Mesenchymal stem cell (in vitro differentiated cells and primary cell): ENCODE measurements at regions not wholly inside any gene's neighbourhood (a gene's known extent, or its start where the extent isn't known, plus 50 kb on each side); places are given as distances from the start of the nearest gene placed in this dataset.
A peak's percentile ranks its signal among the peaks of the same experiment; 100 is the strongest.

Experiments
- DNase-seq: peaks from one replicate; pipeline ENCODE4 v3.0.0-alpha.2; 2013
- H2AFZ ChIP-seq: one replicate; pipeline ENCODE4 v1.6.1; 2013; ENCODE audit warnings: low read depth, mild to moderate bottlenecking, control low read depth, inconsistent platforms, low read length, moderate library complexity
- H2AK5ac ChIP-seq: 2 replicates; pipeline ENCODE4 v1.6.1; 2013; ENCODE audit warnings: low read length, moderate library complexity, mild to moderate bottlenecking, inconsistent platforms; ENCODE audit not compliant: severe bottlenecking
- H2BK120ac ChIP-seq: one replicate; pipeline ENCODE4 v1.6.1; 2013; ENCODE audit warnings: low read depth, mild to moderate bottlenecking, inconsistent platforms, low read length, moderate library complexity
- H2BK12ac ChIP-seq, 2 experiments: one replicate each; pipeline ENCODE4 v1.6.1; 2013; ENCODE audit warnings: inconsistent platforms in 2 of 2, low read length in 2 of 2, mild to moderate bottlenecking in 2 of 2, moderate library complexity in 2 of 2, control low read depth in 1 of 2
- H2BK15ac ChIP-seq: one replicate; pipeline ENCODE4 v1.6.1; 2013; ENCODE audit warnings: mild to moderate bottlenecking, low read depth, inconsistent platforms; ENCODE audit not compliant: poor library complexity, severe bottlenecking
- H2BK5ac ChIP-seq: 2 replicates; pipeline ENCODE4 v1.6.1; 2013; ENCODE audit warnings: low read depth, mild to moderate bottlenecking, low read length, control low read depth, inconsistent platforms; ENCODE audit not compliant: poor library complexity, severe bottlenecking
- H3K14ac ChIP-seq, 2 experiments: one replicate each; pipeline ENCODE4 v1.6.1; 2013; ENCODE audit warnings: inconsistent platforms in 2 of 2, low read length in 2 of 2, control low read depth in 1 of 2, mild to moderate bottlenecking in 1 of 2, moderate library complexity in 1 of 2
- H3K18ac ChIP-seq, 2 experiments: one replicate each; pipeline ENCODE4 v1.6.1; 2013; ENCODE audit warnings: inconsistent platforms in 2 of 2, low read length in 2 of 2, control low read depth in 1 of 2, low read depth in 1 of 2, mild to moderate bottlenecking in 1 of 2
- H3K23ac ChIP-seq, 2 experiments: one replicate each; pipeline ENCODE4 v1.6.1; 2013; ENCODE audit warnings: inconsistent platforms in 2 of 2, low read length in 2 of 2, mild to moderate bottlenecking in 2 of 2, moderate library complexity in 2 of 2, control low read depth in 1 of 2
- H3K27ac ChIP-seq: 2 replicates; pipeline ENCODE4 v1.5.1; 2013; ENCODE audit warnings: mild to moderate bottlenecking, moderate library complexity, low read length, control low read depth, inconsistent platforms; ENCODE audit not compliant: poor library complexity, severe bottlenecking
- H3K27me3 ChIP-seq, 2 experiments: 2 replicates each; pipeline versions ENCODE4 v1.6.1 to v1.7.0; 2013; ENCODE audit warnings: low read length in 2 of 2, mild to moderate bottlenecking in 2 of 2, moderate library complexity in 2 of 2, control low read depth in 1 of 2, inconsistent platforms in 1 of 2; ENCODE audit not compliant: control insufficient read depth in 1 of 2, insufficient read depth in 1 of 2
- H3K36me3 ChIP-seq, 2 experiments: 2 replicates each; pipeline versions ENCODE4 v1.6.1 to v1.7.0; 2013; ENCODE audit warnings: low read length in 2 of 2, control low read depth in 1 of 2, inconsistent platforms in 1 of 2, low read depth in 1 of 2, mild to moderate bottlenecking in 1 of 2; ENCODE audit not compliant: insufficient read depth in 2 of 2, control insufficient read depth in 1 of 2
- H3K4ac ChIP-seq, 2 experiments: one replicate each; pipeline ENCODE4 v1.6.1; 2013; ENCODE audit warnings: inconsistent platforms in 2 of 2, low read length in 2 of 2, mild to moderate bottlenecking in 2 of 2, moderate library complexity in 2 of 2, control low read depth in 1 of 2, low read depth in 1 of 2
- H3K4me1 ChIP-seq: 2 replicates; pipeline ENCODE4 v1.6.1; 2013; ENCODE audit warnings: low read depth, low read length, control low read depth; ENCODE audit not compliant: control insufficient read depth, insufficient read depth
- H3K4me2 ChIP-seq: 2 replicates; pipeline ENCODE4 v1.6.1; 2013; ENCODE audit warnings: low read length, mild to moderate bottlenecking, inconsistent platforms; ENCODE audit not compliant: poor library complexity, severe bottlenecking
- H3K4me3 ChIP-seq, 2 experiments: 2 replicates each; pipeline versions ENCODE4 v1.5.1 to v1.7.0; 2013; ENCODE audit warnings: low read length in 2 of 2, mild to moderate bottlenecking in 2 of 2, control low read depth in 1 of 2, low read depth in 1 of 2; ENCODE audit not compliant: insufficient read depth in 1 of 2
- H3K79me1 ChIP-seq: replicated peaks from 2 replicates; pipeline ENCODE4 v1.6.1; 2013; ENCODE audit warnings: mild to moderate bottlenecking, control low read depth, low read length, inconsistent platforms; ENCODE audit not compliant: poor library complexity, severe bottlenecking
- H3K9ac ChIP-seq: 2 replicates; pipeline ENCODE4 v1.7.0; 2013; ENCODE audit warnings: mild to moderate bottlenecking, low read length, moderate library complexity
- H3K9me3 ChIP-seq: 2 replicates; pipeline ENCODE4 v1.7.0; 2013; ENCODE audit warnings: mild to moderate bottlenecking, low read length; ENCODE audit not compliant: control insufficient read depth
- H4K8ac ChIP-seq: one replicate; pipeline ENCODE4 v1.6.1; 2013; ENCODE audit warnings: inconsistent platforms, mild to moderate bottlenecking, low read length, moderate library complexity
- H4K91ac ChIP-seq: one replicate; pipeline ENCODE4 v1.6.1; 2013; ENCODE audit warnings: mild to moderate bottlenecking, low read length, inconsistent platforms
- WGBS: methylation state at CpG from one replicate; pipeline ENCODE4 v1.1.7; 2013; ENCODE audit warnings: mixed read lengths; 5-methylcytosine and 5-hydroxymethylcytosine counted together

- H2AK5ac ChIP-seq = no peak overlapping the region
- DNase-seq = peak; percentile 72
- H3K23ac ChIP-seq = no peak overlapping the region
- no peak overlapping the region for H3K4ac ChIP-seq
- peak overlapping the region; percentile 12 for H3K9ac ChIP-seq
- peaks cover 2% of the 10 kb centered on the region for H3K9me3 ChIP-seq
- no peaks in the 10 kb centered on the region for H3K36me3 ChIP-seq
- no peak overlapping the region for H2BK5ac ChIP-seq
- no peak overlapping the region for H4K8ac ChIP-seq
- H3K14ac ChIP-seq = no peak overlapping the region
- no peak overlapping the region for H3K18ac ChIP-seq
- H3K27ac ChIP-seq = no peak overlapping the region
- H3K79me1 ChIP-seq = no peaks in the 10 kb centered on the region
- H3K4me2 ChIP-seq = no peak overlapping the region
- H2AFZ ChIP-seq = no peak overlapping the region
- WGBS = 21% methylated on average over 1 of the region's 3 CpGs
- H3K4me1 ChIP-seq = no peaks in the 10 kb centered on the region
- H2BK15ac ChIP-seq = no peak overlapping the region
- H4K91ac ChIP-seq = no peak overlapping the region
- no peaks in the 10 kb centered on the region for H3K27me3 ChIP-seq
- no peak overlapping the region for H2BK120ac ChIP-seq
- H3K4me3 ChIP-seq = no peak overlapping the region
- H2BK12ac ChIP-seq = no peak overlapping the region
Observed at GRCh38 chr2:188765522-188766470, 208.4 kb upstream of the COL3A1 start.

DNA sequence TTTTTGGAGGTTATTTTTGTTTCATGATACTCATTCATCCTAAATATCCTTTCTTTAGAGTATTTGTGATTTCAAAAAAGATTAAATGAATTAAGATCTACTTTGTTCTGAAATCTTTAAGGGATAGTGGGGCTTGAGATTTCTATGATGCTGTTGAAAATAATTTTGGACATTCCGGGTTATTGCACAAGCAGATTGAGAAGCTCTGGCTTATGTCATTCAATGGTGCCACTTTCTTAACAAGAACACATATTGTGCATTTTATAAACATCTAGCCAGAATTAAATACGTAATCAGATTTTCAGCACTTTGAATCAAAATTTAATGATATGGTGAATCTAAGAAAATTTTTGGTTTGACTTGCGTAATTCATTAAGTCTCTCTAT is 207.7 kb upstream of the COL3A1 start:
- Histone ChIP-seq H4K8ac (no peak overlapping the region), H3K23ac (no peak overlapping the region), H3K4me1 (no peaks in the 10 kb centered on the region), H3K18ac (no peak overlapping the region), H3K27ac (no peak overlapping the region), H3K14ac (no peak overlapping the region), H3K4me2 (no peak overlapping the region), H2AK5ac (no peak overlapping the region), H3K4me3 (no peak overlapping the region), H2AFZ (no peak overlapping the region), H3K9me3 (no peaks in the 10 kb centered on the region), H3K79me1 (no peaks in the 10 kb centered on the region), H3K27me3 (no peaks in the 10 kb centered on the region), H2BK120ac (no peak overlapping the region), H2BK5ac (no peak overlapping the region), H3K4ac (no peak overlapping the region), H2BK15ac (no peak overlapping the region), H3K9ac (peak overlapping the region; percentile 12), H4K91ac (no peak overlapping the region), H3K36me3 (no peaks in the 10 kb centered on the region), H2BK12ac (no peak overlapping the region)
- DNase-seq = no peak
- WGBS = no CpG with 5 or more reads among the region's 3 CpGs

DNA sequence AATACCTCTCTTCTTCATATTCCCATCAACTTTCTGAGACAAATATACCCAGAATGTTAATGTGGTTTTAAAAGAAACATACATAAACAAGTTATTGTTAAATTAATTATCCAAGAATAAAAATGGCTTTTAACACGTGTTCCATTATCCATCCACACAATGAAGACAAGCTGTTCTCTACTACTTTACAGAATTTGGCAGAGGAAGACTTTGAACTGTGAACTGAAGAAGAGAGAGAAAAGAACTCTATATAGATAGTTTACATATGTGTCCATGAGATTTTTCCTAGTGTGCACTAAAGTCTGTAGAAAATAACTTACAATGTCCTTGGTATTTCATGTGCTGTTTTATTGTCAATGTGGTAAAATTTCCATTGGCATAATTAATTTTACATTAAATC is 207.0 kb upstream of the COL3A1 start:
- H3K4me1 ChIP-seq = no peaks in the 10 kb centered on the region
- H2AFZ ChIP-seq = no peak overlapping the region
- no peak overlapping the region for H2AK5ac ChIP-seq
- H3K79me1 ChIP-seq = no peaks in the 10 kb centered on the region
- H2BK15ac ChIP-seq = no peak overlapping the region
- no peaks in the 10 kb centered on the region for H3K36me3 ChIP-seq
- DNase-seq = no peak
- no peak overlapping the region for H3K4me3 ChIP-seq
- H3K9me3 ChIP-seq = no peaks in the 10 kb centered on the region
- H4K8ac ChIP-seq = no peak overlapping the region
- no peak overlapping the region for H3K27ac ChIP-seq
- H4K91ac ChIP-seq = no peak overlapping the region
- H3K18ac ChIP-seq = no peak overlapping the region
- no peak overlapping the region for H2BK120ac ChIP-seq
- H3K14ac ChIP-seq = no peak overlapping the region
- H3K27me3 ChIP-seq = no peaks in the 10 kb centered on the region
- no peak overlapping the region for H3K9ac ChIP-seq
- H2BK12ac ChIP-seq = no peak overlapping the region
- no peak overlapping the region for H3K4me2 ChIP-seq
- no CpG with 5 or more reads among the region's 1 CpG for WGBS
- no peak overlapping the region for H3K23ac ChIP-seq
- H2BK5ac ChIP-seq = no peak overlapping the region
- H3K4ac ChIP-seq = no peak overlapping the region

DNA sequence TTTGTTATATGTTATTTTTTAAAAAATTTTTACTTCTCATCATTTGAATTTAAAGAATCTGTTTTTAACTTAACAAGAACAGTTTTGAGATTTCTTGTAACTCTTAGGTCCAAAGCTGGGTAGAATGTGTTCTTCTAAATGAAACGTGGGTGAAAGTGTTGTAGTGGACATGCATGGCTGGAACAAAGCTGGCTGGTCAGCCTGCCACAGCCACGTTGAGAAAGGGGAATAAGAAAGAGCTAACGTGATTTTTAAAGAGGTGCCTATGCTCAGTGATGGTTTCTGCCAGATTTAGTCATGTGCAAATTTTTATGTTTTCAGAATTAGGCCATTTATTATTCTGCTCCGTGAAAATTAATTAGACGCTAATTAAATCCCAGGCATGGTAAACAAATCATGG is 203.9 kb upstream of the COL3A1 start:
- no peaks in the 10 kb centered on the region for H3K79me1 ChIP-seq
- no peak overlapping the region for H2AK5ac ChIP-seq
- no peaks in the 10 kb centered on the region for H3K36me3 ChIP-seq
- H3K4me2 ChIP-seq = no peak overlapping the region
- no peaks in the 10 kb centered on the region for H3K4me1 ChIP-seq
- H3K18ac ChIP-seq = no peak overlapping the region
- H3K4me3 ChIP-seq = no peak overlapping the region
- no peak overlapping the region for H2BK120ac ChIP-seq
- no peak overlapping the region for H3K23ac ChIP-seq
- H2BK5ac ChIP-seq = no peak overlapping the region
- H4K91ac ChIP-seq = no peak overlapping the region
- H2BK12ac ChIP-seq = no peak overlapping the region
- DNase-seq = no peak
- no peak overlapping the region for H3K27ac ChIP-seq
- H4K8ac ChIP-seq = no peak overlapping the region
- no peaks in the 10 kb centered on the region for H3K27me3 ChIP-seq
- H2AFZ ChIP-seq = no peak overlapping the region
- WGBS = 93% methylated on average over 3 of the region's 5 CpGs
- H3K14ac ChIP-seq = no peak overlapping the region
- no peaks in the 10 kb centered on the region for H3K9me3 ChIP-seq
- no peak overlapping the region for H3K9ac ChIP-seq
- no peak overlapping the region for H2BK15ac ChIP-seq
- no peak overlapping the region for H3K4ac ChIP-seq
